ENCODE measurements at regions not wholly inside any gene's neighbourhood (a gene's known extent, or its start where the extent isn't known, plus 50 kb on each side); places are given as distances from the start of the nearest gene placed in this dataset.

DNA sequence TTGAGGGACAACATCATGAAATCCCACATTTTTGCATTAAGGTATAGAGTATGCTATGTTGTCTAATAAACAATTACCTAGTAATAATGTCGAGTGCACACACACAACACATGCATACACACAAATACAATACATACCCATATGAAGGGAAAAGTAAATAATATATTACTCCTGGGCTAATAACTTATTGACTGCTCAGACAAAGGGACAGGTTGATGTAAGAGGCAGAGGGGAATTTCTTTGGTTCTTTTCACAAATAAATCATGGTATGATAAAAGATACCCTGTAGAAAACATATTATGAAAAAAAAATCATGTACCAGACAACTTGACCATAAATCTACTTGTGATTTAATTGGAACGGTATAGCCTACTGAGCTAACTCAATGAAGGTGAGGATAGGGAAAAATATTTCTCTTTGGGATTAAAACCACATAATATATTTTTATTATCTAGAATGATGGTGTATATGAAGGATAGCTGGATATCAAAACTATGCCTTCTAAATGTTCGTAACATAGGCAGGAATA is 398.7 kb upstream of the LRRTM4 start:
- Histone ChIP-seq H3K36me3 (ENCODE audit: low read depth) (no peaks in the 10 kb centered on the region), H3K9me2 (ENCODE audit: insufficient read depth) (no peaks in the 10 kb centered on the region), H3K4me1 (replicated peaks; ENCODE audit: insufficient read depth) (no peaks in the 10 kb centered on the region), H4K20me1 (ENCODE audit: insufficient read depth) (no peaks in the 10 kb centered on the region), H3K9me3 (ENCODE audit: insufficient read depth, low read depth) (no peaks in the 10 kb centered on the region), H3K27me3 (ENCODE audit: insufficient read depth, low read depth) (no peaks in the 10 kb centered on the region), H3K27ac (no peak overlapping the region), H2AFZ (no peak overlapping the region), H3K79me2 (ENCODE audit: low read depth) (no peaks in the 10 kb centered on the region), H3K4me2 (no peak overlapping the region), H3K4me3 (no peak overlapping the region), H3F3A (ENCODE audit: insufficient read depth, low read depth) (no peaks in the 10 kb centered on the region)
- ChIA-PET POLR2A (ENCODE audit: unreplicated experiment) (no interaction called here), CTCF (no interaction called here)
- DNase-seq = no peak
- BruUV-seq (replicated peaks) = no TSS peak
- no peak for TF ChIP-seq EZH2 (IDR thresholded peaks at IDR 0.05; ENCODE audit: low read depth)
- TF ChIP-seq, protein P1, sequence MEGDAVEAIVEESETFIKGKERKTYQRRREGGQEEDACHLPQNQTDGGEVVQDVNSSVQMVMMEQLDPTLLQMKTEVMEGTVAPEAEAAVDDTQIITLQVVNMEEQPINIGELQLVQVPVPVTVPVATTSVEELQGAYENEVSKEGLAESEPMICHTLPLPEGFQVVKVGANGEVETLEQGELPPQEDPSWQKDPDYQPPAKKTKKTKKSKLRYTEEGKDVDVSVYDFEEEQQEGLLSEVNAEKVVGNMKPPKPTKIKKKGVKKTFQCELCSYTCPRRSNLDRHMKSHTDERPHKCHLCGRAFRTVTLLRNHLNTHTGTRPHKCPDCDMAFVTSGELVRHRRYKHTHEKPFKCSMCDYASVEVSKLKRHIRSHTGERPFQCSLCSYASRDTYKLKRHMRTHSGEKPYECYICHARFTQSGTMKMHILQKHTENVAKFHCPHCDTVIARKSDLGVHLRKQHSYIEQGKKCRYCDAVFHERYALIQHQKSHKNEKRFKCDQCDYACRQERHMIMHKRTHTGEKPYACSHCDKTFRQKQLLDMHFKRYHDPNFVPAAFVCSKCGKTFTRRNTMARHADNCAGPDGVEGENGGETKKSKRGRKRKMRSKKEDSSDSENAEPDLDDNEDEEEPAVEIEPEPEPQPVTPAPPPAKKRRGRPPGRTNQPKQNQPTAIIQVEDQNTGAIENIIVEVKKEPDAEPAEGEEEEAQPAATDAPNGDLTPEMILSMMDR (conservative IDR thresholded peaks at IDR 0.05) = no peak
- intact Hi-C loops (cut with micrococcal nuclease; ENCODE audit: unreplicated experiment) = no loop called here

DNA sequence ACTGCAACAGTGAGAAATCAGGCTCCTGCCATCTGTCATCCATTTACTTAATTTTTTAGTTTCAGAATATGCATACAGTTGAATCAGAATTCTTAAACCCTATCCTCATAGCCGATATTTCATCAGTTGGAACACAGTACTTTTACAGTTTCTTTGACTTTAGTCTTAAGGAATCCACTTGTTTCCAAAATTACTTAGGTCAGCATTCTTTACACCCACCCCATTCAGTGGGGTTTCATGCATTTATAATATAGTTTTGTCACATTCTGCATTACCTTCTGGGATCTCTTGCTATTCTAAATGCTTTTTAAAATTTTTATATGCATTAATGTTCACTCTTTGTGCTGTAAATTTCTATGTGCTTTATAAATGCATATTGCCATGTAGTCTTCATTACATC is 400.4 kb upstream of the LRRTM4 start:
- Histone ChIP-seq H3F3A (ENCODE audit: insufficient read depth, low read depth) (no peaks in the 10 kb centered on the region), H3K9me2 (ENCODE audit: insufficient read depth) (no peaks in the 10 kb centered on the region), H3K36me3 (ENCODE audit: low read depth) (no peaks in the 10 kb centered on the region), H3K9me3 (ENCODE audit: insufficient read depth, low read depth) (no peaks in the 10 kb centered on the region), H3K79me2 (ENCODE audit: low read depth) (no peaks in the 10 kb centered on the region), H3K4me1 (replicated peaks; ENCODE audit: insufficient read depth) (no peaks in the 10 kb centered on the region), H3K27ac (no peak overlapping the region), H2AFZ (no peak overlapping the region), H3K4me2 (no peak overlapping the region), H3K27me3 (ENCODE audit: insufficient read depth, low read depth) (no peaks in the 10 kb centered on the region), H3K4me3 (no peak overlapping the region), H4K20me1 (ENCODE audit: insufficient read depth) (no peaks in the 10 kb centered on the region)
- POLR2A ChIA-PET (ENCODE audit: unreplicated experiment) = no interaction called here
- CTCF ChIA-PET = no interaction called here
- intact Hi-C loops (cut with micrococcal nuclease; ENCODE audit: unreplicated experiment) = no loop called here
- no peak for DNase-seq
- no TSS peak for BruUV-seq (replicated peaks)
- TF ChIP-seq, protein P1 (conservative IDR thresholded peaks at IDR 0.05) = no peak
- TF ChIP-seq EZH2 (IDR thresholded peaks at IDR 0.05; ENCODE audit: low read depth) = no peak

DNA sequence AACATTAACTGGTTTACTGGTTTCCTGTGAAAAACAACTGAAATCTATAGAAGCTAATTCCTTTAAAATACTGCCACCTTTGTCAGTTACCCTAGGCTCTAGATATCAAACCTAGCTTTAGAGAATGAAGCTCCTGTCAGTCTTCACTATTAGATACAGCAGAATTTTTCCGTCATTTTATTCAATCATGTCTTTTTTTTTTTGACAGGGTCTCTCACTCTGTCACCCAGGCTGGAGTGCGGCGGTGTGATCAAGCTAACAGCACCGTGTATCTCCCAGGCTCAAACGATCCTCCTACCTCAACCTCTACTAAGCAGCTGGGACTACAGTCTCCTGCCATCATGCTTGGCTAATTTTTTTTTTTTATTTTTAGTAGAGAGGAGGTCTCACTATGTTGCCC is 415.2 kb upstream of the LRRTM4 start:
- no TSS peak for BruUV-seq (replicated peaks)
- no peaks in the 10 kb centered on the region for H3F3A ChIP-seq (ENCODE audit: insufficient read depth, low read depth)
- H2AFZ ChIP-seq = no peak overlapping the region
- no peak for TF ChIP-seq EZH2 (IDR thresholded peaks at IDR 0.05; ENCODE audit: low read depth)
- TF ChIP-seq, protein P1 (conservative IDR thresholded peaks at IDR 0.05) = no peak
- H3K27ac ChIP-seq = no peak overlapping the region
- no peaks in the 10 kb centered on the region for H3K4me1 ChIP-seq (replicated peaks; ENCODE audit: insufficient read depth)
- intact Hi-C loops (cut with micrococcal nuclease; ENCODE audit: unreplicated experiment) = no loop called here
- no peak for DNase-seq
- H3K9me3 ChIP-seq (ENCODE audit: insufficient read depth, low read depth) = no peaks in the 10 kb centered on the region
- POLR2A ChIA-PET (ENCODE audit: unreplicated experiment) = no interaction called here
- CTCF ChIA-PET = no interaction called here
- H3K4me2 ChIP-seq = no peak overlapping the region
- H3K79me2 ChIP-seq (ENCODE audit: low read depth) = no peaks in the 10 kb centered on the region
- H4K20me1 ChIP-seq (ENCODE audit: insufficient read depth) = no peaks in the 10 kb centered on the region
- H3K27me3 ChIP-seq (ENCODE audit: insufficient read depth, low read depth) = no peaks in the 10 kb centered on the region
- H3K36me3 ChIP-seq (ENCODE audit: low read depth) = no peaks in the 10 kb centered on the region
- H3K9me2 ChIP-seq (ENCODE audit: insufficient read depth) = no peaks in the 10 kb centered on the region
- H3K4me3 ChIP-seq = no peak overlapping the region

Measured in PC-9 (cell line).